NCI-H187 (cell line): ENCODE measurements at regions not wholly inside any gene's neighbourhood (a gene's known extent, or its start where the extent isn't known, plus 50 kb on each side); places are given as distances from the start of the nearest gene placed in this dataset.
"Not testable (repeated sequence)": the region's sequence is repeated elsewhere in the genome, so short reads cannot be mapped to it uniquely, and the experiment has no call there.

ENCODE experiments used
- DNase-seq, 2 experiments: peaks; one replicate each; lab custom pipeline; 2025; lab: John Stamatoyannopoulos, UW

GRCh38 chr5:88092358-88092757, 176.3 kb downstream of the TMEM161B start:
- no peak for DNase-seq

DNA sequence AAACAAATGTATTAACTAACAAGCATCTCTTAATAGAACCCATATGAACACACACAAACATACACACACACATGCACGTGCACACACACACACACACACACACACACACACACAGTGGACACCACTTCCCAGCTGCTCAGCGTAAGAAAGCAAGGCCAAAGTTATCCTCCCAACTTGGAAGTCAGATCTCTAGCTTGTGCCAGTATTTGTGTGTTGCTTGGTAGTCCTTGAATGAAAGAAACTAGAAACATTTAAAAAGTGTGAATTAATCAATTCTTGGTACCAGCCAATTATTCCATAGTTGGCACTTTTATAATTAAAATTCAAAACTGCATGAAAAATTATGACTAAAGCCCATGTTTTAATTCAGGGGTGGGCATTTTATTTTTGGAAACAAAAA, 178.1 kb downstream of the TMEM161B start:
- no peak for DNase-seq

DNA sequence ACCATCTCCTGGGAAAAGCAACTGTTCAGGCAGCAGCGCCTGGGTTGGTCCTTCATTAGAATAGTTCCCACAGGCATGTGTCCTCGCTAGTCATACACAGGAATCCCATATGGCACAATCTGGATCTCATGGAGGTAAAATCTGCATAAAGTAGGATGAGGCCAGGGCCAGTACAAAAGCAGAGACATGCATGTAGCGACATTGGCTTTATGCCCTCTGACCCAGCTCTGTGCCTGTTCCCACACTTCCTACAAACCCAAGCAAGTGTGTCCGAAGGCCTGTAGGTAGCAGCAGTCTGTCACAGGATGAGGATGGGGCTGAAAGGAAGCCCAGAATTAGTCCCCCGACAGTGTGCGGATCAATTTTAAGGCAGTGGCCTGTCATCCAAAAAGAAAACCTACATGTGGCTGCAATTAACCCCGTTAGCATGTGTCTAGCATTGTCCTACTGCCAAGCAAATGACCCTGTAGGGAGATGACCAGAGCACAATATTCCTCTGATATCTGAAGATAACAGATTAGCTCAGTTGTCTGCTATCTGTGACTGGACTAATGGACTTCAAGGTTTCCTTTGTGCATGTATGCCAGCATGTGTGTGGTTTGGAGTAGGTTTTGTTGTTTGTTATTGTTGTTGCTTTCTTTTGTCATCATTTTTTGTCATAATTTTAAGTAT, 178.8 kb downstream of the TMEM161B start:
- DNase-seq, result no peak

- DNase-seq, result no peak
Measured at GRCh38 chr5:88085462-88085861, 183.2 kb downstream of the TMEM161B start.

- no peak for DNase-seq
Measured at GRCh38 chr5:88081877-88082276, 186.8 kb downstream of the TMEM161B start.

GRCh38 chr5:88063813-88064212, 204.8 kb downstream of the TMEM161B start:
- DNase-seq, result no peak

DNA sequence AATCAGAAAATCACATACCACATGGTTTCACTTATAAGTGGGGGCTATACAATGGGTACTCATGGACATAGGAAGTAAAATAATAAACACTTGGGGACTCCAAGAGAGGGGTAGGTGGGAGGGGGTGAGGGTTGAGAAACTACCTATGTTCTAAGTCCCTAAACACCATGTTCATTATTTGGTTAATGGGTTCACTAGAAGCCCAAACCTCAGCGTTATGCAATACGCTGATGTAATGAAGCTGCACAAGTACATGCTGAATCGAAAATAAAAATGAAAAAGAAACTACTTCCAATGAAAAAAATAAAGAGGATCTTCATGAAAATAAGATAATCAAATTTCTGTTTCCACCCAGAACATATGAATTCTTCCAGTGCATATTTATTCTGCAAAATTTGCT, 208.5 kb downstream of the TMEM161B start:
- DNase-seq, result no peak

GRCh38 chr5:88058625-88059024, 210.0 kb downstream of the TMEM161B start:
- no peak for DNase-seq

- DNase-seq, result not testable (repeated sequence)
Measured at GRCh38 chr5:88052468-88052867, 216.2 kb downstream of the TMEM161B start.

GRCh38 chr5:88051148-88051547, 217.5 kb downstream of the TMEM161B start:
- DNase-seq, result no peak

GRCh38 chr5:88049737-88050136, 218.9 kb downstream of the TMEM161B start:
- no peak for DNase-seq

DNA sequence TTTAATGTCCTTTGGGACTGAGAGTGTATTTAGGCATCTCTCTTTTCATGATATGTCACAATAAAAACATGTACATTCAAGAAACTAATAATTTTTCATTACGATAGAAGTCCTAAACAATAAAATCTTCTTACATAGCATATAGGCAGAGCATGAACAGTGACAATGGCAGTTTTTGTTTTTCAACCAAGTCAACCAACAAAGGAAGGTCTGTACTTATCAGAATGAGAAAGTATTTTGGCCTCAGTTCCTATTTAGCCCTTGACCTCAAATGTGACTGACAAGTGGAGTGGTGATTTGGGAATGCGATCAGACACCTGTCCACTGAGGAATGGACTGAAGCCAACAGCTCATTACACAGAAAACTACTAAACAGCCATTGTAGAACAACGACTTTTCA, 219.5 kb downstream of the TMEM161B start:
- DNase-seq, result no peak

DNA sequence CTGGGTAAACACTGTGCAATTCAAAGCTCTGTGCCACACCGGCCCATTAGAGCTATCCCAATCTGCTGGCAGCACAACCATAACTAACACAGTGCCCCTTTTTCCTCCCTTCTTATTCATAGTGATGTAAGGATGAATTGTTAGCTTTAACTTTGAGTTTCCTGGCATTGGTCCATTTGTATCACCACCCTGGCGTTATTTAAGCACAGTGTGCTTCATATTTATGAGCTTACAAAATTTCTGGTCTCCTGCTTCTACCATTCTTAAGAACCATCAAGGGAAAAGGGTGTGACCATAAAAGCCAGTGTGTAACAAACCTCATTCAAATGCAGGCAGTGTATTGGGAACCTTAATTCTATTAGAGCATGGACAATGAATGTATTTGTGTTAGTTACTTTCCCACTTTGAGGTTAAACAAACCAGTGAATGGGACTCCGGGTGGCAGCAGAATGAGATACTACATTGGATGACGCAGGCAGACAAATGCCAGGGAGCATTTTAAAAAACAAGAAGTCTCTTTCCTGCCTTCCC, 222.6 kb downstream of the TMEM161B start:
- DNase-seq, result no peak

- no peak for DNase-seq
Measured at GRCh38 chr5:88045165-88045564, 223.5 kb downstream of the TMEM161B start.

DNA sequence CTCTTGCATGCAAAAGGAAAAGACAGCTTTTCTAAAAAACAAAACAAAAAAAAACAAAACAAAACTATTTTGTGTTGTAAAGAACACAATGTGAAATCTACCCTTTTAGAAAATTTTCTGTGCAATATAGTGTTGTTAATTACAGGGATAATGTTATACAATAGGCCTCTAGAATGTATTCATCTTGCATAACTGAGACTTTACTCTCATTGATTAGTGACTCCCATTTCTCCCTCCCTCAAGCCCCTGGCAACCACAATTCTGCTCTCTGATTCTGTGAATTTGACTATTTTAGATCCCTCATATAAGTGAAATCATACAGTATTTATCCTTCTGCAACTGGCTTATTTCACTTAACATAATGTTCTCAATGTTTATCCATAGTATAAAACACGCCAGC, 234.1 kb downstream of the TMEM161B start:
- no peak for DNase-seq

DNA sequence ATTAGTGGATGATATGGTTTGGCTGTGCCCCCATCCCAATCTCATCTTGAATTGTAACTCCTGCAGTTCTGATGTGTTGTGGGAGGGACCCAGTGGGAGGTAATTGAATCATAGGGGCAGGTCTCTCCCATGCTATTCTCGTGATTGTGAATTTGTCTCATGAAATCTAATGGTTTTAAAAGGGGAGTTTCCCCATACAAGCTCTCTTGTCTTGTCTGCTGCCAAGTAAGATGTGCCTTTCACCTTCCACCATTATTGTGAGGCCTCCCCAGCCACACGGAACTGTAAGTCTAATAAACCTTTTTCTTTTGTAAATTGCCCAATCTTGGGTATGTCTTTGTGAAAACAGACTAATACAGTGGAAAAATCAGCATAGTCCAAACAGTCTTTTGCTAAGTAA, 235.5 kb downstream of the TMEM161B start:
- no peak for DNase-seq

DNA sequence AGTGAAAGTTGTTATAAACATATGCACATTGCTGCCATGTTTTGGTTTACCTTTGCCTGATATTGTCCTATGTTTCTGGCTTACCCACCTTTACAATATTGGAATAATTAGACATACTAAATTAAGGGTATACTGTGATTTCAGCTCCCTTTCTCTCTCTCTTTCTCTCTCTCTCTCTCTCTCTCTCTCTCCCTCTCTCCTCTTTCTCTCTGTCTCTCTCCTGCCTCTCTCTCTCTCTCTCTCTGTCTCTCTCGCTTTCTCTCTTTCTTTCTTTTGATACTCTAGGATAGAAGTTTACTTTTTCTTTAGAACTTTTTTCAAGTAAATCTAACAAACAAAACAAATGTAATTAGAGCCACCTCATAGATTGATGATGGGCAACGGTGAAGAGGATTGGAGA, 239.6 kb downstream of the TMEM161B start:
- DNase-seq, result no peak

DNA sequence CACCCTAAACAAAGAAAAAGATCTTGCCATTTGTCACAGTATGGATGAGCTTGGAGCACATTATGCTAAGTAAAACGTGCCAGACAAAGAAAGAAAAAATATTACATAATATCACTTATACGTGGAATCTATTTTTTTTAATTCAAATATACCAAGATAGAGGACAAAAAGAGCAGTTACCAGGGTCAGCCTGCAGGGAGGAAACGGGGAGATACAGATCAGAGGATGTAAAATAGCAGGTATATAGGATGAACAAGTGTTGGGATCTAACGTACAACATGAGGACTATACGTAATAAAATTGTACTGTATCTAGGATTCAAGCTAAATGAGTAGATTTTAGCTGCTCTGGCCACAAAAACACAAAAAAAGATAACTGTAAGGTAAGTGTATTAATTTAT, 247.5 kb downstream of the TMEM161B start:
- DNase-seq, result no peak

- DNase-seq, result not testable (repeated sequence)
Measured at GRCh38 chr5:88014984-88015383, 253.7 kb downstream of the TMEM161B start.

- no peak for DNase-seq
Measured at GRCh38 chr5:88000877-88001276, 267.8 kb downstream of the TMEM161B start.

DNA sequence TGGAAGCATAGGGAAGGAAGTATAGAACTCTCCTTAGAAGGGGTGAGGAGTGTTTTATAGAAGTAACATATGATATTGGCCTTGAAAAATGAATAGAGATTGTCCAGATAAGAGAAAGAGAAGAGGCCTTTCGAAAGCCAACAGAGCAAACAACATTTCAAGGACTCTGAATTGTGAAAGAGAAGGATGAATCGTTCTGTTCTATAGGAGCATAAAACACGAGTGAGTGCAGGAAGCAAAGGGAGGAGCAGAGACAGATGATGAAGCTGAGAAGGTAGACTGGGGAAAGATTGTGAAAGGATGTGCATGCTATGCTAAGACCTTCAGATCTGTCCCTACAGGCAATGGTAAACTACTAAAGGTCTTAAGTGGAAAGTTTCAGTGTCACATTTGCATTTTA, 271.0 kb downstream of the TMEM161B start:
- no peak for DNase-seq

GRCh38 chr5:87966213-87966612, 302.4 kb downstream of the TMEM161B start:
- DNase-seq, result no peak

DNA sequence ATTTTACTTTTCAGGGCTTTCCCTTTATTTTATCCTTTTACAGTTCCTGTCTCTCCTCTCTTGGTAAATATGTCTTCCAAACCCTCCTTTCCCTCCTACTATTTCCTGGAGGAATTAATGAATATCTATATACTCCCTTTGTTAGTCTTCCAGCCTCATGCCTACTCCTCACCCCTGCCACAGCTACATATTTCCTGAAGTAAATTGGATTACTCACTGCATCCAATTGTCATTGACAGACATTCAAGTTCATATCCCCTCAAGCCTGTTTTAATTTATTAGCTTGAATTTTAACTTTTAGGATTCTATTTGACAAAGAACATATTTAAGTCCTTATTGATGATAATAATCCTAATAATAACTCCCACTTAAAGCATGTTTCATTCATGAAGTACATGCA, 314.5 kb downstream of the TMEM161B start:
- DNase-seq, result no peak

DNA sequence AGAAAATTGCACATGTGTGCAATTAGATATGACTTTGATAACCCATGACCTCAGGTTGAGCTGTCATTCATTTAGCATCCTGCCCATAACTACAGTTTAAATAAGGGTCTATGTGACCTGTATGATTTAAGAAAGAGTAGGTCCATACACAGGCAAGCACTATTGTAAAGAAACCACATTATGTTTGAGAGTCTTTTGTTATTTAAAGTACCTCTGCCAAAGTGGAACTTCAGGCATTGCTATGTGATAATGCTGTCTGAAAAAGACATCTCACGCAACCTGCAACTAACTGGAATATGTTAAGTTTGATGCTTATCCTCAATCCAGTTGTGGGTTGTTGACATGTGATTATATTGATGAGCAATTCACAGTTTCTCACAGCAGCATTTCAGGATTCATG, 317.0 kb downstream of the TMEM161B start:
- no peak for DNase-seq
